ENCODE measurements at regions not wholly inside any gene's neighbourhood (a gene's known extent, or its start where the extent isn't known, plus 50 kb on each side); places are given as distances from the start of the nearest gene placed in this dataset.
"Not testable (repeated sequence)": the region's sequence is repeated elsewhere in the genome, so short reads cannot be mapped to it uniquely, and the experiment has no call there.

- DNase-seq (ENCODE audit: extremely low spot score); CTCF ChIA-PET; POLR2A ChIA-PET: not testable (repeated sequence)
These were observed 75.4 kb downstream of the LAT start for GRCh38 chr16:29060022-29060810.

DNA sequence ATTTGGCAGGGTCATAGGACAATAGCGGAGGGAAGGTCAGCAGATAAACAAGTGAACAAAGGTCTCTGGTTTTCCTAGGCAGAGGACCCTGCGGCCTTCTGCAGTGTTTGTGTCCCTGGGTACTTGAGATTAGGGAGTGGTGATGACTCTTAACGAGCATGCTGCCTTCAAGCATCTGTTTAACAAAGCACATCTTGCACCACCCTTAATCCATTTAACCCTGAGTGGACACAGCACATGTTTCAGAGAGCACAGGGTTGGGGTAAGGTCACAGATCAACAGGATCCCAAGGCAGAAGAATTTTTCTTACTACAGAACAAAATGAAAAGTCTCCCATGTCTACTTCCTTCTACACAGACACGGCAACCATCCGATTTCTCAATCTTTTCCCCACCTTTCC lies 74.7 kb downstream of the LAT start:
- POLR2A ChIA-PET; CTCF ChIA-PET; DNase-seq (ENCODE audit: extremely low spot score): not testable (repeated sequence)

Measured in GM10248 (cell line).